HCT116 (cell line): ENCODE measurements at regions not wholly inside any gene's neighbourhood (a gene's known extent, or its start where the extent isn't known, plus 50 kb on each side); places are given as distances from the start of the nearest gene placed in this dataset.

Experiments
- ATAC-seq: fragments of 200-7000 bp; cut with Tn5 transposase; 2 replicates; pipeline ENCODE4 v1.9.1; 2020; ENCODE audit warnings: mild to moderate bottlenecking, moderate library complexity
- BruUV-seq: library from RNA; stranded (reverse); fragments of 400-500 nt; replicated peaks from 2 replicates; lab custom pipeline; 2021; lab: Mats Ljungman, UMichigan
- CTCF ChIA-PET: fragments of 300-600 bp; sonication (Branson Sonifier 250); formaldehyde crosslinking; loops from one replicate; lab custom pipeline; 2021; ENCODE audit warnings: antibody characterized with exemption; lab: Charles Lee
- POLR2A ChIA-PET: fragments of 300-600, 350-600 bp; sonication (Branson Sonifier 250); formaldehyde crosslinking; loops from one replicate; lab custom pipeline; 2021; ENCODE audit warnings: antibody characterized with exemption; lab: Charles Lee
- RAD21 ChIA-PET, 2 experiments: fragments of 300-600 bp; sonication (Branson Sonifier 250); formaldehyde crosslinking; loops; one replicate each; lab custom pipeline; 2023; ENCODE audit warnings: low total read pairs in 2 of 2; ENCODE audit not compliant: uncharacterized antibody in 2 of 2, unreplicated experiment in 2 of 2, low non-redundant PET in 1 of 2; lab: Charles Lee
- DNase-seq: peaks from one replicate; pipeline ENCODE4 v3.0.0-alpha.2; 2010; ENCODE audit warnings: low read depth, low spot score
- H2AFZ ChIP-seq: fragments of 200-600 bp; shearing (Covaris generic), sonication (generic); 2 replicates; pipeline ENCODE4 v1.6.1; 2017; ENCODE audit warnings: low read depth, mixed run types, mixed read lengths, antibody characterized with exemption, low read length; ENCODE audit not compliant: poor library complexity, severe bottlenecking
- H3K27ac ChIP-seq: 2 replicates; pipeline ENCODE4 v1.5.1; 2012; ENCODE audit warnings: low read depth, low read length
- H3K27me3 ChIP-seq: fragments of 200-600 bp; sonication (generic); 2 replicates; pipeline ENCODE4 v1.6.1; 2016; ENCODE audit warnings: mixed run types, low read length, mixed read lengths; ENCODE audit not compliant: insufficient read depth
- H3K36me3 ChIP-seq, 2 experiments: fragments of 200-500 bp in 1 of 2; fragments of 200-600 bp in 1 of 2; sonication (Bioruptor generic) in 1 of 2; sonication (generic) in 1 of 2; 2 replicates each; pipeline versions ENCODE4 v1.5.1 to v1.6.1; 2014 to 2016; ENCODE audit warnings: low read length in 2 of 2, inconsistent platforms in 1 of 2, mixed read lengths in 1 of 2, mixed run types in 1 of 2; ENCODE audit not compliant: insufficient read depth in 2 of 2, control insufficient read depth in 1 of 2
- H3K4me1 ChIP-seq, 2 experiments: fragments of 200-600 bp in 1 of 2; sonication (generic) in 1 of 2; 2 replicates each; pipeline versions ENCODE4 v1.5.1 to v1.6.1; 2012 to 2017; ENCODE audit warnings: low read length in 2 of 2, inconsistent platforms in 1 of 2, mild to moderate bottlenecking in 1 of 2, mixed read lengths in 1 of 2, mixed run types in 1 of 2, moderate library complexity in 1 of 2; ENCODE audit not compliant: insufficient read depth in 2 of 2, control insufficient read depth in 1 of 2
- H3K4me2 ChIP-seq: fragments of 200-600 bp; sonication (generic); 2 replicates; pipeline ENCODE4 v1.6.1; 2017; ENCODE audit warnings: mixed run types, low read length, mixed read lengths
- H3K4me3 ChIP-seq, 2 experiments: fragments of 200-600 bp in 1 of 2; sonication (generic) in 1 of 2; replicated peaks in 1 of 2; 2 replicates each; pipeline ENCODE4 v1.5.1; 2011 to 2016; ENCODE audit warnings: low read length in 2 of 2, control low read depth in 1 of 2, low read depth in 1 of 2, mild to moderate bottlenecking in 1 of 2, mixed read lengths in 1 of 2, mixed run types in 1 of 2
- H3K79me2 ChIP-seq: fragments of 200-600 bp; sonication (generic); 2 replicates; pipeline ENCODE4 v1.6.1; 2017; ENCODE audit warnings: mild to moderate bottlenecking, mixed run types, low read length, moderate library complexity, mixed read lengths; ENCODE audit not compliant: insufficient read depth
- H3K9ac ChIP-seq: fragments of 200-600 bp; sonication (generic); 2 replicates; pipeline ENCODE4 v1.6.1; 2016; ENCODE audit warnings: low read length, mixed read lengths
- H3K9me2 ChIP-seq: fragments of 200-600 bp; sonication (generic), shearing (Covaris generic); 2 replicates; pipeline ENCODE4 v1.6.1; 2017; ENCODE audit warnings: mixed run types, mild to moderate bottlenecking, moderate library complexity; ENCODE audit not compliant: insufficient read depth
- H3K9me3 ChIP-seq, 2 experiments: fragments of 200-500 bp in 1 of 2; fragments of 200-600 bp in 1 of 2; sonication (Bioruptor generic) in 1 of 2; sonication (generic) in 1 of 2; 2 replicates each; pipeline ENCODE4 v1.6.1; 2014 to 2017; ENCODE audit warnings: low read length in 2 of 2, mixed read lengths in 2 of 2, inconsistent platforms in 1 of 2, low read depth in 1 of 2, mild to moderate bottlenecking in 1 of 2, mixed run types in 1 of 2, moderate library complexity in 1 of 2; ENCODE audit not compliant: control insufficient read depth in 1 of 2, insufficient read depth in 1 of 2
- H4K20me1 ChIP-seq: fragments of 200-600 bp; sonication (generic), shearing (Covaris generic); 2 replicates; pipeline ENCODE4 v1.6.1; 2017; ENCODE audit warnings: mixed run types, mild to moderate bottlenecking, moderate library complexity; ENCODE audit not compliant: insufficient read depth
- CTCF ChIP-seq, 3 experiments: fragments of 200-600 bp in 1 of 3; sonication (generic) in 1 of 3; IDR thresholded peaks in 2 of 3; conservative IDR thresholded peaks in 1 of 3; 2 replicates each; pipeline ENCODE4 v1.5.1; 2012 to 2017; ENCODE audit warnings: low read depth in 2 of 3, low read length in 2 of 3, antibody characterized with exemption in 1 of 3, borderline replicate concordance in 1 of 3, control low read depth in 1 of 3, mild to moderate bottlenecking in 1 of 3, mixed read lengths in 1 of 3, mixed run types in 1 of 3, moderate library complexity in 1 of 3; ENCODE audit not compliant: insufficient read depth in 1 of 3
- EZH2phosphoT487 ChIP-seq: fragments of 200-600 bp; IDR thresholded peaks from 2 replicates; pipeline ENCODE4 v1.6.1; 2018; ENCODE audit warnings: antibody characterized with exemption, borderline replicate concordance
- RAD21 ChIP-seq: IDR thresholded peaks from 2 replicates; pipeline ENCODE4 v1.6.1; 2012; ENCODE audit warnings: low read depth, mild to moderate bottlenecking
- intact Hi-C: fragments of 100-400 bp; cut with micrococcal nuclease; formaldehyde crosslinking; loops from 2 replicates; pipeline ENCODE4 v1.10.0; 2022

GRCh38 chr3:178083906-178084866 lies 452.1 kb upstream of the KCNMB2 start:
- Histone ChIP-seq H3K4me1 (no peaks in the 10 kb centered on the region), H3K4me3 (no peak overlapping the region), H3K9me3 (no peaks in the 10 kb centered on the region), H3K9ac (no peak overlapping the region), H3K27me3 (no peaks in the 10 kb centered on the region), H3K9me2 (no peaks in the 10 kb centered on the region), H2AFZ (no peak overlapping the region), H3K36me3 (no peaks in the 10 kb centered on the region), H3K79me2 (no peaks in the 10 kb centered on the region), H3K4me2 (no peak overlapping the region), H3K27ac (no peak overlapping the region), H4K20me1 (no peaks in the 10 kb centered on the region)
- no TSS peak for BruUV-seq
- TF ChIP-seq EZH2phosphoT487 (no peak), RAD21 (peak; percentile 42), CTCF (IDR thresholded peaks at IDR 0.05 in 2 of 3, conservative IDR thresholded peaks at IDR 0.05 in 1 of 3; ENCODE audit: borderline replicate concordance in 1 of 3, insufficient read depth in 1 of 3, low read depth in 2 of 3, low read length in 2 of 3) (peak; percentile 32 to 76 (median 70); a peak in 5 of 6 replicates)
- DNase-seq, result peak; percentile 8
- ATAC-seq, result peak; percentile 83
- ChIA-PET POLR2A (no interaction called here), CTCF (interaction anchor here (1.5 kb wide), 1 partner anchor 11 kb away, joined by 6 read pairs; no protein-coding TSS in a partner anchor), RAD21 (no interaction called here)
- intact Hi-C loops, result no loop called here
